NCI-H524 treated with DMSO at 0.1 percent for 48 hours (cell line): ENCODE measurements at regions not wholly inside any gene's neighbourhood (a gene's known extent, or its start where the extent isn't known, plus 50 kb on each side); places are given as distances from the start of the nearest gene placed in this dataset.

ENCODE experiments used
- DNase-seq: peaks from one replicate; lab custom pipeline; 2025; lab: John Stamatoyannopoulos, UW

GRCh38 chr13:111893607-111894443 is 173.1 kb upstream of the SOX1 start:
- DNase-seq = no peak

- no peak for DNase-seq
Measured at GRCh38 chr13:111895896-111896821, 170.8 kb upstream of the SOX1 start.

- DNase-seq = no peak
Measured at GRCh38 chr13:111897178-111897845, 169.6 kb upstream of the SOX1 start.

- no peak for DNase-seq
Measured at GRCh38 chr13:111897846-111898215, 169.1 kb upstream of the SOX1 start.

GRCh38 chr13:111898956-111899713 is 167.8 kb upstream of the SOX1 start:
- DNase-seq = no peak

- no peak for DNase-seq
Measured at GRCh38 chr13:111899714-111900389, 167.1 kb upstream of the SOX1 start.

- DNase-seq = no peak
Measured at GRCh38 chr13:111900390-111901131, 166.4 kb upstream of the SOX1 start.

- no peak for DNase-seq
Measured at GRCh38 chr13:111901267-111901915, 165.6 kb upstream of the SOX1 start.

GRCh38 chr13:111902726-111903125 is 164.2 kb upstream of the SOX1 start:
- no peak for DNase-seq

GRCh38 chr13:111903143-111903542 is 163.8 kb upstream of the SOX1 start:
- DNase-seq = no peak

GRCh38 chr13:111904166-111904565 is 162.8 kb upstream of the SOX1 start:
- no peak for DNase-seq

- DNase-seq = no peak
Measured at GRCh38 chr13:111904701-111905608, 162.0 kb upstream of the SOX1 start.

GRCh38 chr13:111905609-111905945 is 161.4 kb upstream of the SOX1 start:
- DNase-seq = no peak

GRCh38 chr13:111906306-111906705 is 160.6 kb upstream of the SOX1 start:
- DNase-seq = no peak

- no peak for DNase-seq
Measured at GRCh38 chr13:111906816-111907215, 160.1 kb upstream of the SOX1 start.

- no peak for DNase-seq
Measured at GRCh38 chr13:111907341-111907880, 159.5 kb upstream of the SOX1 start.

- DNase-seq = no peak
Measured at GRCh38 chr13:111908361-111908760, 158.6 kb upstream of the SOX1 start.

GRCh38 chr13:111908981-111909380 is 158.0 kb upstream of the SOX1 start:
- no peak for DNase-seq

GRCh38 chr13:111909501-111909900 is 157.4 kb upstream of the SOX1 start:
- no peak for DNase-seq
